ENCODE measurements at regions not wholly inside any gene's neighbourhood (a gene's known extent, or its start where the extent isn't known, plus 50 kb on each side); places are given as distances from the start of the nearest gene placed in this dataset.

- no peak for TF ChIP-seq CTCF (IDR thresholded peaks at IDR 0.05; ENCODE audit: poor library complexity)
- TF ChIP-seq EZH2 (IDR thresholded peaks at IDR 0.05; ENCODE audit: borderline replicate concordance): no peak
Measured at GRCh38 chr2:207231967-207232366, 66.2 kb upstream of the KLF7 start.
